Glutamatergic neuron (in vitro differentiated cells): ENCODE measurements at regions not wholly inside any gene's neighbourhood (a gene's known extent, or its start where the extent isn't known, plus 50 kb on each side); places are given as distances from the start of the nearest gene placed in this dataset.

ENCODE experiments used
- DNase-seq: peaks from one replicate; pipeline ENCODE4 v3.0.0; 2022
- H3K27ac Mint-ChIP-seq: one replicate; pipeline ENCODE4 v1.8.0; 2020; ENCODE audit warnings: mild to moderate bottlenecking, mixed read lengths, inconsistent platforms; ENCODE audit not compliant: unreplicated experiment
- H3K27me3 Mint-ChIP-seq: one replicate; pipeline ENCODE4 v1.8.0; 2020; ENCODE audit warnings: mild to moderate bottlenecking, moderate library complexity, mixed read lengths, inconsistent platforms; ENCODE audit not compliant: unreplicated experiment
- H3K36me3 Mint-ChIP-seq: one replicate; pipeline ENCODE4 v1.8.0; 2020; ENCODE audit warnings: mild to moderate bottlenecking, mixed read lengths, inconsistent platforms; ENCODE audit not compliant: unreplicated experiment
- H3K4me1 Mint-ChIP-seq: one replicate; pipeline ENCODE4 v1.8.0; 2020; ENCODE audit warnings: mild to moderate bottlenecking, low read depth, mixed read lengths, inconsistent platforms; ENCODE audit not compliant: unreplicated experiment
- H3K4me3 Mint-ChIP-seq: one replicate; pipeline ENCODE4 v1.8.0; 2020; ENCODE audit warnings: mild to moderate bottlenecking, mixed read lengths, inconsistent platforms; ENCODE audit not compliant: unreplicated experiment
- H3K9me3 Mint-ChIP-seq: one replicate; pipeline ENCODE4 v1.8.0; 2020; ENCODE audit warnings: mild to moderate bottlenecking, moderate library complexity, mixed read lengths, inconsistent platforms; ENCODE audit not compliant: unreplicated experiment
- CTCF ChIP-seq: fragments of 200-600 bp; sonication (generic); IDR thresholded peaks from one replicate; pipeline ENCODE4 v1.5.0; 2021; ENCODE audit not compliant: partially characterized antibody, unreplicated experiment

- H3K4me1 Mint-ChIP-seq: peaks cover 7% of the 10 kb centered on the region
- no peak overlapping the region for H3K4me3 Mint-ChIP-seq
- peaks cover 5% of the 10 kb centered on the region for H3K27me3 Mint-ChIP-seq
- no peaks in the 10 kb centered on the region for H3K36me3 Mint-ChIP-seq
- TF ChIP-seq CTCF: no peak
- H3K9me3 Mint-ChIP-seq: peaks cover 5% of the 10 kb centered on the region
- DNase-seq: peak; percentile 29
- H3K27ac Mint-ChIP-seq: no peak overlapping the region
Measured at GRCh38 chr11:70568035-70568813, 169.9 kb downstream of the CTTN start.

GRCh38 chr11:70568814-70569617, 170.7 kb downstream of the CTTN start:
- Mint-ChIP-seq H3K4me3 (no peak overlapping the region), H3K4me1 (peaks cover 4% of the 10 kb centered on the region), H3K27ac (no peak overlapping the region), H3K9me3 (peaks cover 2% of the 10 kb centered on the region), H3K36me3 (no peaks in the 10 kb centered on the region), H3K27me3 (peaks cover 5% of the 10 kb centered on the region)
- no peak for TF ChIP-seq CTCF
- peak; percentile 11 for DNase-seq

GRCh38 chr11:70569618-70569890, 171.2 kb downstream of the CTTN start:
- DNase-seq: peak; percentile 18
- Mint-ChIP-seq H3K27me3 (peaks cover 5% of the 10 kb centered on the region), H3K9me3 (peaks cover 2% of the 10 kb centered on the region), H3K27ac (peak overlapping the region; percentile 41), H3K36me3 (no peaks in the 10 kb centered on the region), H3K4me1 (peaks cover 4% of the 10 kb centered on the region), H3K4me3 (no peak overlapping the region)
- no peak for TF ChIP-seq CTCF

GRCh38 chr11:70569996-70570692, 171.8 kb downstream of the CTTN start:
- no peak overlapping the region for H3K27ac Mint-ChIP-seq
- peaks cover 2% of the 10 kb centered on the region for H3K9me3 Mint-ChIP-seq
- H3K4me3 Mint-ChIP-seq: no peak overlapping the region
- peak; percentile 10 for DNase-seq
- H3K4me1 Mint-ChIP-seq: peaks cover 7% of the 10 kb centered on the region
- no peak for TF ChIP-seq CTCF
- peaks cover 5% of the 10 kb centered on the region for H3K27me3 Mint-ChIP-seq
- H3K36me3 Mint-ChIP-seq: no peaks in the 10 kb centered on the region
